Neural cell (in vitro differentiated cells): ENCODE measurements at regions not wholly inside any gene's neighbourhood (a gene's known extent, or its start where the extent isn't known, plus 50 kb on each side); places are given as distances from the start of the nearest gene placed in this dataset.

Experiments
- H2AFZ ChIP-seq: fragments of 200-600, 300-800 bp; sonication (generic), shearing (Covaris generic); 2 replicates; pipeline ENCODE4 v1.6.0; 2014; ENCODE audit warnings: low read depth, mild to moderate bottlenecking, antibody characterized with exemption, low read length, moderate library complexity
- H3F3A ChIP-seq: fragments of 200-600 bp; shearing (Covaris generic); 2 replicates; pipeline ENCODE4 v1.6.1; 2016; ENCODE audit warnings: mild to moderate bottlenecking, moderate library complexity, mixed read lengths, antibody characterized with exemption, low read length; ENCODE audit not compliant: insufficient read depth, poor library complexity, severe bottlenecking
- H3K27ac ChIP-seq: fragments of 200-600, 300-800 bp; sonication (generic), shearing (Covaris generic); 2 replicates; pipeline ENCODE4 v1.5.1; 2014; ENCODE audit warnings: mild to moderate bottlenecking, low read length, moderate library complexity
- H3K27me3 ChIP-seq: fragments of 300-800, 200-600 bp; sonication (generic), shearing (Covaris generic); 2 replicates; pipeline ENCODE4 v1.6.0; 2014; ENCODE audit warnings: mild to moderate bottlenecking, low read depth, low read length, moderate library complexity; ENCODE audit not compliant: insufficient read depth
- H3K36me3 ChIP-seq: fragments of 300-800, 200-600 bp; sonication (generic), shearing (Covaris generic); 2 replicates; pipeline ENCODE4 v1.5.1; 2014; ENCODE audit warnings: mild to moderate bottlenecking, antibody characterized with exemption, low read length, moderate library complexity; ENCODE audit not compliant: insufficient read depth
- H3K4me2 ChIP-seq: fragments of 300-800, 200-600 bp; sonication (generic), shearing (Covaris generic); 2 replicates; pipeline ENCODE4 v1.6.0; 2014; ENCODE audit warnings: mild to moderate bottlenecking, low read length
- H3K4me3 ChIP-seq: fragments of 300-800, 200-600 bp; sonication (generic), shearing (Covaris generic); 2 replicates; pipeline ENCODE4 v1.5.1; 2014; ENCODE audit warnings: mild to moderate bottlenecking, low read length, moderate library complexity
- H3K79me2 ChIP-seq: fragments of 200-600 bp; shearing (Covaris generic); replicated peaks from 2 replicates; pipeline ENCODE4 v1.6.0; 2014; ENCODE audit warnings: mild to moderate bottlenecking, low read length, moderate library complexity; ENCODE audit not compliant: insufficient read depth
- H3K9ac ChIP-seq: fragments of 300-800, 200-600 bp; sonication (generic), shearing (Covaris generic); 2 replicates; pipeline ENCODE4 v1.6.1; 2016; ENCODE audit warnings: mild to moderate bottlenecking, low read length, mixed read lengths
- H3K9me2 ChIP-seq: fragments of 200-600 bp; shearing (Covaris generic); 2 replicates; pipeline ENCODE4 v1.6.1; 2016; ENCODE audit warnings: mild to moderate bottlenecking, low read length, mixed read lengths; ENCODE audit not compliant: insufficient read depth
- H3K9me3 ChIP-seq: fragments of 200-600, 300-800 bp; sonication (generic), shearing (Covaris generic); 2 replicates; pipeline ENCODE4 v1.6.1; 2016; ENCODE audit warnings: mild to moderate bottlenecking, mixed run types, low read length, moderate library complexity, mixed read lengths
- H4K20me1 ChIP-seq: fragments of 200-600 bp; shearing (Covaris generic); 2 replicates; pipeline ENCODE4 v1.6.1; 2016; ENCODE audit warnings: mild to moderate bottlenecking, mixed run types; ENCODE audit not compliant: insufficient read depth
- CTCF ChIP-seq: fragments of 450-650 bp; IDR thresholded peaks from 2 replicates; pipeline ENCODE4 v1.5.1; 2014; ENCODE audit warnings: antibody characterized with exemption, mild to moderate bottlenecking, moderate library complexity; ENCODE audit not compliant: poor library complexity, severe bottlenecking
- EP300 ChIP-seq: fragments of 450-650 bp; conservative IDR thresholded peaks from 2 replicates; pipeline ENCODE4 v1.6.1; 2014; ENCODE audit warnings: antibody characterized with exemption, mild to moderate bottlenecking, moderate library complexity; ENCODE audit not compliant: poor library complexity, severe bottlenecking
- EZH2 ChIP-seq: fragments of 200-600, 300-800 bp; shearing (Covaris generic), sonication (generic); IDR thresholded peaks from 2 replicates; pipeline ENCODE4 v1.6.1; 2014; ENCODE audit warnings: antibody characterized with exemption, low read length, borderline replicate concordance, mild to moderate bottlenecking; ENCODE audit not compliant: insufficient read depth, poor library complexity, severe bottlenecking
- MXI1 ChIP-seq: fragments of 450-650 bp; conservative IDR thresholded peaks from 2 replicates; pipeline ENCODE4 v1.6.1; 2014; ENCODE audit warnings: antibody characterized with exemption, mild to moderate bottlenecking; ENCODE audit not compliant: poor library complexity, severe bottlenecking
- POLR2AphosphoS5 ChIP-seq: IDR thresholded peaks from 2 replicates; pipeline ENCODE4 v1.6.1; 2012
- RAD21 ChIP-seq: fragments of 450-650 bp; conservative IDR thresholded peaks from 2 replicates; pipeline ENCODE4 v1.6.1; 2014; ENCODE audit warnings: antibody characterized with exemption, mild to moderate bottlenecking, moderate library complexity
- REST ChIP-seq: IDR thresholded peaks from 2 replicates; pipeline ENCODE4 v1.6.1; 2012; ENCODE audit warnings: borderline replicate concordance
- SMC3 ChIP-seq: fragments of 450-650 bp; conservative IDR thresholded peaks from 2 replicates; pipeline ENCODE4 v1.6.1; 2014; ENCODE audit warnings: antibody characterized with exemption, mild to moderate bottlenecking, moderate library complexity; ENCODE audit not compliant: poor library complexity
- TAF1 ChIP-seq: IDR thresholded peaks from 2 replicates; pipeline ENCODE4 v1.6.1; 2012; ENCODE audit warnings: low read depth

- Histone ChIP-seq H3K9me2 (no peaks in the 10 kb centered on the region), H3F3A (no peaks in the 10 kb centered on the region), H3K9ac (no peak overlapping the region), H3K27ac (no peak overlapping the region), H2AFZ (no peak overlapping the region), H3K27me3 (no peaks in the 10 kb centered on the region), H4K20me1 (no peaks in the 10 kb centered on the region), H3K9me3 (peaks cover 10% of the 10 kb centered on the region), H3K36me3 (no peaks in the 10 kb centered on the region), H3K79me2 (no peaks in the 10 kb centered on the region), H3K4me3 (no peak overlapping the region), H3K4me2 (no peak overlapping the region)
- TF ChIP-seq EP300: no peak
- no peak for TF ChIP-seq CTCF
- no peak for TF ChIP-seq RAD21
- no peak for TF ChIP-seq EZH2
- TF ChIP-seq MXI1: no peak
- no peak for TF ChIP-seq REST
- TF ChIP-seq SMC3: no peak
- TF ChIP-seq POLR2AphosphoS5: no peak
- TF ChIP-seq TAF1: no peak
Observed at GRCh38 chr21:20151741-20152140, 846.5 kb upstream of the NCAM2 start.

GRCh38 chr21:20163167-20163566 is 835.0 kb upstream of the NCAM2 start:
- no peaks in the 10 kb centered on the region for H3K79me2 ChIP-seq
- no peak overlapping the region for H3K4me2 ChIP-seq
- no peaks in the 10 kb centered on the region for H3K9me2 ChIP-seq
- H3K27ac ChIP-seq: no peak overlapping the region
- no peak overlapping the region for H3K9ac ChIP-seq
- peak; percentile 46 for TF ChIP-seq POLR2AphosphoS5
- no peak for TF ChIP-seq TAF1
- peak; percentile 49 for TF ChIP-seq EP300
- H2AFZ ChIP-seq: no peak overlapping the region
- no peaks in the 10 kb centered on the region for H3K36me3 ChIP-seq
- no peak overlapping the region for H3K4me3 ChIP-seq
- H3F3A ChIP-seq: no peaks in the 10 kb centered on the region
- H4K20me1 ChIP-seq: no peaks in the 10 kb centered on the region
- peaks cover 3% of the 10 kb centered on the region for H3K9me3 ChIP-seq
- no peaks in the 10 kb centered on the region for H3K27me3 ChIP-seq

GRCh38 chr21:20167059-20167458 is 831.1 kb upstream of the NCAM2 start:
- Histone ChIP-seq H3K9me2 (no peaks in the 10 kb centered on the region), H3F3A (no peaks in the 10 kb centered on the region), H3K79me2 (no peaks in the 10 kb centered on the region), H3K9ac (no peak overlapping the region), H3K9me3 (no peaks in the 10 kb centered on the region), H3K4me2 (no peak overlapping the region), H3K4me3 (no peak overlapping the region), H2AFZ (no peak overlapping the region), H3K27ac (no peak overlapping the region), H3K36me3 (no peaks in the 10 kb centered on the region), H3K27me3 (no peaks in the 10 kb centered on the region), H4K20me1 (no peaks in the 10 kb centered on the region)
- TF ChIP-seq TAF1 (no peak), EP300 (no peak), RAD21 (no peak), EZH2 (no peak), POLR2AphosphoS5 (no peak), SMC3 (no peak), MXI1 (no peak), CTCF (no peak), REST (no peak)
